ENCODE measurements at regions not wholly inside any gene's neighbourhood (a gene's known extent, or its start where the extent isn't known, plus 50 kb on each side); places are given as distances from the start of the nearest gene placed in this dataset.

DNA sequence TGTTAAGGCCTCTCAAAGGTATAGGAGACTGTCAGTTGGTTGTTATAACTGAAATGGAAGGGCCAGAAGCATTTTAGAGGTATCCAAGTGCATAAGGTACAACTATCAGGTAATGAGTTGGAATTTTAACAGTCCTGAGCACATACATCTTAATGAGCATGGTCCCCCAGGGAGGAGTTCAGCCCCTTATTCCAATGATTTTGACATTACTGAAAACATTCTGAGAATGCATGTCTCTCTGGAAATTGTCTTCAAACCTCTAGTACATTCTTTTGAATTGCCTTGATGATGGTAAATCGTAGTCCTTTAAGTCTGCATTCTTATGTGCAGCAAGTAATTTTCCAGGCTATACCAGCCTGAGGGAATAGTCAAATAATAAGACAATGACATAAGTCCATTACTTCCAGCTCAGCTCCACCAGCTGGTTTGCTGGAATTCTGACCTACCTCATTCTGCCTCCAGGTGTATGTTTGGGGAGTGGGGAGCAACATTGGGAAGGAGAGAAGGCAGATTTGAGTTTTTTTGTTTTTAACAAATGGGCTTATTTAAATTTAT, 239.2 kb downstream of the MSRB3 start:
- dilution Hi-C loops (cut with MboI; ENCODE audit: extremely low pct_ligation_motif_present, low sequenced_read_pairs): no loop called here
- Histone ChIP-seq H3K4me2 (ENCODE audit: insufficient read depth, low read length) (no peak overlapping the region), H3K4me3 (replicated peaks in 1 of 3; ENCODE audit: insufficient read depth in 1 of 3, low read depth in 1 of 3, low read length in 3 of 3) (no peak overlapping the region), H2AFZ (ENCODE audit: low read depth, low read length) (no peak overlapping the region), H3K27ac (ENCODE audit: insufficient read depth, low read depth, low read length) (no peak overlapping the region), H4K20me1 (replicated peaks; ENCODE audit: control insufficient read depth, extremely low read depth, insufficient read depth, low read length) (no peaks in the 10 kb centered on the region), H3K9me1 (replicated peaks; ENCODE audit: control insufficient read depth, extremely low read depth, insufficient read depth, low read length) (no peaks in the 10 kb centered on the region), H3K36me3 (ENCODE audit: control insufficient read depth in 2 of 2, extremely low read depth in 1 of 2, insufficient read depth in 2 of 2, low read length in 2 of 2) (no peaks in the 10 kb centered on the region), H3K79me2 (ENCODE audit: control insufficient read depth, insufficient read depth, low read length) (no peaks in the 10 kb centered on the region), H3K9me3 (replicated peaks; ENCODE audit: control insufficient read depth, insufficient read depth, low read length) (no peaks in the 10 kb centered on the region), H3K4me1 (ENCODE audit: control insufficient read depth, extremely low read depth, insufficient read depth, low read length) (no peaks in the 10 kb centered on the region), H3K27me3 (ENCODE audit: control insufficient read depth in 2 of 2, insufficient read depth in 2 of 2, low read length in 2 of 2) (no peaks in the 10 kb centered on the region), H3K9ac (replicated peaks; ENCODE audit: extremely low read depth, insufficient read depth, low read length) (no peak overlapping the region)
- DNase-seq (ENCODE audit: low read depth, low spot score): no peak
- POLR2A ChIA-PET: no interaction called here
- intact Hi-C loops (cut with micrococcal nuclease): no loop called here
- no TSS peak for BruUV-seq (replicated peaks)
- no peak for FAIRE-seq
- TF ChIP-seq EZH2 (IDR thresholded peaks at IDR 0.05; ENCODE audit: borderline replicate concordance, low read depth, low read length, severe bottlenecking) (no peak), POLR2AphosphoS5 (IDR thresholded peaks at IDR 0.05; ENCODE audit: insufficient read depth, low read depth, low read length) (no peak), JUN (IDR thresholded peaks at IDR 0.05; ENCODE audit: borderline replicate concordance, insufficient read depth, insufficient read length, low read depth) (no peak), FOS (IDR thresholded peaks at IDR 0.05; ENCODE audit: borderline replicate concordance, insufficient read depth, low read length) (no peak), GATA2 (IDR thresholded peaks at IDR 0.05; ENCODE audit: insufficient read depth, insufficient read length, low read depth, low read length) (no peak), POLR2A (IDR thresholded peaks at IDR 0.05; ENCODE audit: low read depth, low read length) (no peak), MYC (IDR thresholded peaks at IDR 0.05; ENCODE audit: low read depth, low read length) (no peak)
- TF ChIP-seq, protein P1, sequence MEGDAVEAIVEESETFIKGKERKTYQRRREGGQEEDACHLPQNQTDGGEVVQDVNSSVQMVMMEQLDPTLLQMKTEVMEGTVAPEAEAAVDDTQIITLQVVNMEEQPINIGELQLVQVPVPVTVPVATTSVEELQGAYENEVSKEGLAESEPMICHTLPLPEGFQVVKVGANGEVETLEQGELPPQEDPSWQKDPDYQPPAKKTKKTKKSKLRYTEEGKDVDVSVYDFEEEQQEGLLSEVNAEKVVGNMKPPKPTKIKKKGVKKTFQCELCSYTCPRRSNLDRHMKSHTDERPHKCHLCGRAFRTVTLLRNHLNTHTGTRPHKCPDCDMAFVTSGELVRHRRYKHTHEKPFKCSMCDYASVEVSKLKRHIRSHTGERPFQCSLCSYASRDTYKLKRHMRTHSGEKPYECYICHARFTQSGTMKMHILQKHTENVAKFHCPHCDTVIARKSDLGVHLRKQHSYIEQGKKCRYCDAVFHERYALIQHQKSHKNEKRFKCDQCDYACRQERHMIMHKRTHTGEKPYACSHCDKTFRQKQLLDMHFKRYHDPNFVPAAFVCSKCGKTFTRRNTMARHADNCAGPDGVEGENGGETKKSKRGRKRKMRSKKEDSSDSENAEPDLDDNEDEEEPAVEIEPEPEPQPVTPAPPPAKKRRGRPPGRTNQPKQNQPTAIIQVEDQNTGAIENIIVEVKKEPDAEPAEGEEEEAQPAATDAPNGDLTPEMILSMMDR (IDR thresholded peaks at IDR 0.05; ENCODE audit: extremely low read depth in 1 of 2, insufficient read depth in 1 of 2, low read depth in 1 of 2, low read length in 2 of 2): no peak
- TF ChIP-seq, protein P2, sequence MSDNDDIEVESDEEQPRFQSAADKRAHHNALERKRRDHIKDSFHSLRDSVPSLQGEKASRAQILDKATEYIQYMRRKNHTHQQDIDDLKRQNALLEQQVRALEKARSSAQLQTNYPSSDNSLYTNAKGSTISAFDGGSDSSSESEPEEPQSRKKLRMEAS (IDR thresholded peaks at IDR 0.05; ENCODE audit: insufficient read depth, insufficient read length): no peak
- CTCF ChIA-PET: interaction anchor here (1.0 to 1.2 kb wide), 2 partner anchors 10 to 91 kb away, joined by 3 read pairs; no protein-coding TSS in a partner anchor
